Activated CD8-positive, alpha-beta memory T cell treated with anti-CD3 and anti-CD28 coated beads, Interleukin-2, amount 10 ng/mL, durations not matched to agents 7 days and 5 days (primary cell): ENCODE measurements at regions not wholly inside any gene's neighbourhood (a gene's known extent, or its start where the extent isn't known, plus 50 kb on each side); places are given as distances from the start of the nearest gene placed in this dataset.

ENCODE experiments used
- ATAC-seq: fragments of 150-1000 bp; cut with Tn5 transposase; one replicate; pipeline ENCODE4 v1.10.0; 2021; ENCODE audit warnings: moderate library complexity
- CTCF ChIA-PET: fragments of 350-600 bp; sonication (Branson Sonifier 250); formaldehyde crosslinking; loops from one replicate; lab custom pipeline; 2021; ENCODE audit warnings: antibody characterized with exemption; lab: Charles Lee
- DNase-seq: peaks from one replicate; pipeline ENCODE4 v3.0.0-alpha.2; 2020
- H3K27ac Mint-ChIP-seq: one replicate; pipeline ENCODE4 v1.8.0; 2021; ENCODE audit warnings: mild to moderate bottlenecking, mixed read lengths
- H3K27me3 Mint-ChIP-seq: one replicate; pipeline ENCODE4 v1.8.0; 2021; ENCODE audit warnings: mixed read lengths
- H3K36me3 Mint-ChIP-seq: one replicate; pipeline ENCODE4 v1.8.0; 2021; ENCODE audit warnings: mild to moderate bottlenecking, mixed read lengths
- H3K4me1 Mint-ChIP-seq: one replicate; pipeline ENCODE4 v1.8.0; 2021; ENCODE audit warnings: mixed read lengths
- H3K4me3 Mint-ChIP-seq: one replicate; pipeline ENCODE4 v1.8.0; 2021; ENCODE audit warnings: mild to moderate bottlenecking, moderate library complexity, mixed read lengths
- H3K9me3 Mint-ChIP-seq: one replicate; pipeline ENCODE4 v1.8.0; 2022; ENCODE audit warnings: low read depth, mixed read lengths

DNA sequence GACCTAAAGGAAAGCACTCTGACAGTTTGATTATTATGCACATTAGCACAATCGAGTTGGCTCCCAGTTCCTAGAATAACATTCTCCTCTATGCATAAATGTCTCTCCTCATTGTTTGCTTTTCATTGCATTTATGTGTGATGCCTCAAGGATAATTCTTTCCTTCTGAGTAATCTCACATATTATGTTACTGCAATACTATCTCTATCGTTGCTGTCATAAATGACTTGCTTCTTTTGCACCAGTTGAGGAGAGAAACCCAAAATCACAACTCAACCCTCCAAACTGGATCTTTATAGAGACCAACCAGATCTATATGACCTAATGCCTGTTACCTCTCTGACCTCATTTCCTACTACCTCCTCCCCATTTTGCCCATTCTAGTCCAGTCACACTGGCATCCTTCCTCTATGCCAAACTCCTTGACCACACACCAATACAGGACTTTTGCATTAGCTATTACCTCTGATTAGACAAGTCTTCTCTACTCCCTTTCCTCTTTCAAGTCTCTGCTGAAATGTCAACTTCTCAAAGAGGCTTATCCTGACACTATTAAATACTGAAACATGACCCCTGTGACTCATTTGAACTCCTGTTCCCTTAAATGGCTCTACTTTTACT, 1026.0 kb downstream of the TUSC7 start:
- Mint-ChIP-seq H3K4me1 (no peaks in the 10 kb centered on the region), H3K9me3 (peaks cover 6% of the 10 kb centered on the region)
- DNase-seq: no peak

DNA sequence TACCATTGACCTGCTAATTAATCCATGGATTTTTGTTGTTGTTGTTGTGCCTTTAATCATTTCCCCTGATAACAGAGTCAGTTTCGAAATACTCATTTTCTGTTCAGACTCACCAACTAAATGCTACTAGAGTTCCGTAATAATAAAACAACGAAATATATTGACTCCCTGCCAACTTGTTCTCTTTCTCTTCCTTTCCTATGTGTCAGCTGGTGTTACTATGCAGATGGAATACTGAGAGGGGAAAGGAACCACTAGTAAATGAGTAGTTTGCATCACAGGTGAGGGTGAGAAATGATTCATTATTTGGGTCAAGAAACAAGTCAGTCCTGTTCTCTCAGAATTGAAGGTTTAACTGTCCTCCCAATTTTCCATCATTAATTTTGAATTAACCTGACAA, 1027.3 kb downstream of the TUSC7 start:
- DNase-seq (no peak), ATAC-seq (no peak)
- Mint-ChIP-seq H3K4me1 (no peaks in the 10 kb centered on the region), H3K36me3 (no peaks in the 10 kb centered on the region), H3K27me3 (no peaks in the 10 kb centered on the region), H3K9me3 (peaks cover 6% of the 10 kb centered on the region), H3K27ac (no peak overlapping the region), H3K4me3 (no peak overlapping the region)
- CTCF ChIA-PET: no interaction called here

More for the DNA sequence above, 1026.0 kb downstream of the TUSC7 start:
- H3K27ac Mint-ChIP-seq: no peak overlapping the region
- no peaks in the 10 kb centered on the region for H3K36me3 Mint-ChIP-seq
- H3K27me3 Mint-ChIP-seq: no peaks in the 10 kb centered on the region
- H3K4me3 Mint-ChIP-seq: no peak overlapping the region
- ATAC-seq: no peak
- CTCF ChIA-PET: no interaction called here

DNA sequence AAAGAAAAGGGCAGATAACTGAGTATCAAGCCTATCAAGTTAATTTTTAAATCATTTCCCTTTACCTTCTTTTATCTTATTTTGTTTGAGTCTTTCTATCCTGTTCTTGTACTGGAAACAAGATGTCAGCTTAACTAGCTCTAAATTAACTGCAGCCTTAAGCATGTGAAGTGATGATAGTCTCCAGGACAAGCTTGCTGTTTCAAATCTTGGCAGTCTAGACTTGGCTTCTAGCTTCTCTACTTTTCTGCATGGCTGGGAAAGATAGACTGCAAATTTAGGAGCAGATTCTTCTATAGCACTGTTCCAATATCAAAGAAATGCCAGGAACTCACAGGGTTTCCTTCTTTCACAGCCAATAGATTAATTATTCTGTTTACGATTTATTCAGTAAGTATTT, 1034.4 kb downstream of the TUSC7 start:
- Mint-ChIP-seq H3K27me3 (no peaks in the 10 kb centered on the region), H3K4me3 (no peak overlapping the region), H3K4me1 (no peaks in the 10 kb centered on the region), H3K36me3 (no peaks in the 10 kb centered on the region), H3K27ac (no peak overlapping the region), H3K9me3 (peaks cover 10% of the 10 kb centered on the region)
- DNase-seq (no peak), ATAC-seq (no peak)
- CTCF ChIA-PET: no interaction called here

DNA sequence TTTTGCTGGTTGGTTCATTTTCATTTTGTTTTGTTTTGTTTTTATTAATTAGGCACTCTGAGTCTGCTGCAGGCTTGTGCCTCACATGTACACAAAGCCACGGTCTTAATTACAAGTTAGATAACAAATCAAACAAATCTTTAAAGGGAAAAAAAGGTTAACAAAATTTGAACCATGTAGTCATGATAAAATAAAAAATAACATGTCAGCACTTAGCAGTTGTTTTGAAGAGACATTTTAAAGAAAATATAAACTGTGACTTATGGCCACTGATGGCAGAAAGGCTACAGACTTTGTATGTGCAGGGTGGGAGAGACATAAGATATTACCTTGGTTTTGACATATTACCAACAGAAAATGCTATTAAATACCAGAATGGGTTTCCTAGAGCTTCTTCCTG, 1035.4 kb downstream of the TUSC7 start:
- no peaks in the 10 kb centered on the region for H3K4me1 Mint-ChIP-seq
- CTCF ChIA-PET: no interaction called here
- ATAC-seq (no peak), DNase-seq (no peak)
- no peaks in the 10 kb centered on the region for H3K27me3 Mint-ChIP-seq
- no peak overlapping the region for H3K27ac Mint-ChIP-seq
- H3K36me3 Mint-ChIP-seq: no peaks in the 10 kb centered on the region
- no peak overlapping the region for H3K4me3 Mint-ChIP-seq
- peaks cover 6% of the 10 kb centered on the region for H3K9me3 Mint-ChIP-seq

DNA sequence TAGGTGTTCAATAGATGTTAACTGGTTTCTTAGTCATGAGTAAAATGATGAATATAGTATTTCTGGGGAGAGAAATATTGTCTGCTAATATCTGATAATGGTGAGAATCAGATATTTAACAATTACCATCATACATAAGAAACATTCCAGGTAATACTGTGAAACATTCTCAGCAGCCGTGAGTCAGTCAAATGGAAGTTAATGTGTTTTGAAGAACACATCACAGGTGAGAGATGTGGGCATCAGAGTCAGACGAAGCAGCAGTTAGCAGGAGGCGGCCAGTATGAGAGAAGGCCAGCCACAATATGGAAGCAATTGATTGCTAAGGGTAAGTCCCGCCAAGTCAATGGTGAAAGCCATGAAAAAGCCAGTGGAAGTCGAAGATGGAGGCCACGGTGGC, 1035.9 kb downstream of the TUSC7 start:
- Mint-ChIP-seq H3K27ac (no peak overlapping the region), H3K9me3 (peaks cover 6% of the 10 kb centered on the region), H3K4me3 (no peak overlapping the region), H3K4me1 (no peaks in the 10 kb centered on the region), H3K27me3 (no peaks in the 10 kb centered on the region), H3K36me3 (no peaks in the 10 kb centered on the region)
- ATAC-seq (no peak), DNase-seq (no peak)
- CTCF ChIA-PET: no interaction called here

DNA sequence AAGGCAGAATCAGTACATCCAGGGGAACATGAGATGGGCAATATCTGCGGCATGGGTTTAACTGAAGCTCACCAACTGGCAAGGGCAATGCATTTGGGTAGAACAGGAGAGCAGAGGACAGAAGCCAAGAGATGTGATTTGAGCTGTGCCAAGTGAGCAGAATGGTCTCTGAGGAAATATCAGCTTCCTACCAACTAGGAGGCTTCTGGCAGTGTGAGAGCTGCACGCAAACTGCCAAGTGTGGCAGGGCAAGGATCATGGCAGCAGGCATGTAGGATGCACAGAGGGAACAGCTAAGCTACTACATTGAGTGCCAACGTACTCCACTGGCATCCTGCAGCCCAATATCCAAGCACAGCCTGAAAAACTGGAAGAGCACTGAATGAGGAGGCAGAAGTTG, 1036.5 kb downstream of the TUSC7 start:
- H3K36me3 Mint-ChIP-seq: no peaks in the 10 kb centered on the region
- DNase-seq: no peak
- H3K27me3 Mint-ChIP-seq: no peaks in the 10 kb centered on the region
- H3K9me3 Mint-ChIP-seq: peaks cover 6% of the 10 kb centered on the region
- no peak overlapping the region for H3K4me3 Mint-ChIP-seq
- no peak overlapping the region for H3K27ac Mint-ChIP-seq
- no peaks in the 10 kb centered on the region for H3K4me1 Mint-ChIP-seq
- CTCF ChIA-PET: no interaction called here
- ATAC-seq: no peak

DNA sequence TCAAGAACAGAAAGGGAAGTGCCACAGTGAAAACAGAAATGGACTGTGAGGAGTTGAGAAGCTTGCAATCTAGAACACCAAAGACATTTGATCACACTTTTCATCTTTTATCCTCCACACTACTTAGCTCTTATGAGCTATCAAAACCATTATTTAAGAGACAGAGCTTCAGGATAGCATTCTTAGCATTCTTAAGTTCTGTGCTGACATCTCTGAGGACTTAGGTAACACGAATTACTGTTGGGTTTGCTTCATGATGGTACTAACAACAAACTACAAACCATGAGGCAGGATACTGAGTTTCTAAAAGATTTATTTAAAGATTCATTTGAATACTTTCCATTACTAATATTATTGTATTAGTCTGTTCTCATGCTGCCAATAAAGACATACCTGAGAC, 1038.6 kb downstream of the TUSC7 start:
- Mint-ChIP-seq H3K36me3 (no peaks in the 10 kb centered on the region), H3K9me3 (peaks cover 6% of the 10 kb centered on the region), H3K4me3 (no peak overlapping the region), H3K27me3 (no peaks in the 10 kb centered on the region), H3K4me1 (no peaks in the 10 kb centered on the region), H3K27ac (no peak overlapping the region)
- CTCF ChIA-PET: no interaction called here
- no peak for DNase-seq
- ATAC-seq: no peak

DNA sequence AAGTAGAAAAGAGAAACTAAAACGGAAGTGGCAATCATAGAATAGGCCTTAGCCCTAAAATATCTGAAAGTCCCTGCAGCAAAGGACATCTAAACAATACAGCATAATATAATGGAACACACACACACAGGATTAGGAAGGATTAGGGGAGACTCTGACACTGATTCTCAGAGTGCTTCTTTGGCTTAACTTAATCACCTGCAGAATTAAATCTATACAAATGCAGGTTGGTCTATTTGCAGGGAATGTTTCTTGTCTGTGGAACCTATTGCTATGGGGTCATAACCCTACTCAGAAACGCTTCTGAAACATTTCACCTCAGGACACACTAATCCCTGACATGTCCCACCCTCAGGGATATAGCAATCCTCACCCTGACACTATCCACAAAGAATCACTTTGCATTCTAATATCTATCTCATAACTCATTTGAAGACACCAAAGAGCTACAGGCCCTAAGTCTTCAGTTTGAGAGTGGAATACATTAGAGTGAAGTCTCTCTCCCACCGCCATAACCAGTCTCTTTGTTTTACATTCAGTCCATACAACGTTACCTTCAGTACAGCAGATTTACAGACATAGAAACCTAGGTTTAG, 1041.2 kb downstream of the TUSC7 start:
- no peaks in the 10 kb centered on the region for H3K9me3 Mint-ChIP-seq
- CTCF ChIA-PET: no interaction called here

DNA sequence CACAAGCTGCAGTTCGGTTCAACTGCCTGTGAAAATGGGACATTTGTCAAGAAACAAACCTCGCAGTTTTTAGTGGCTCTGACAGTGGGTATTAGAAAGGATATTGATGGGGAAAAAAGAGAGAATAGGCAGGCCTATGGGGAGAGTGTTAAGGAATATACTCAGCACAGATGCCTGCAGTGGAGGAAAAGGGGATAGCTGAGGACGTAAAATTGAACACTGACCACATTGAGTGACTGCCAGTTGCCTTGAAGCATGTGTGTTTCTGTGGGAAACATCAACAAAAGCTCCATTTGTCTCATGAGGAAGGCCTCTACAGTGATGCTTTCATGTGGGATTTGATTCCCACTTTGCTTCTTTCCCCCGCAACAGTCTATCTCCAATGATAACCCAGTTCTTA, 1042.1 kb downstream of the TUSC7 start:
- ATAC-seq: no peak
- H3K27ac Mint-ChIP-seq: no peak overlapping the region
- H3K4me3 Mint-ChIP-seq: no peak overlapping the region
- CTCF ChIA-PET: no interaction called here
- no peaks in the 10 kb centered on the region for H3K9me3 Mint-ChIP-seq
- no peaks in the 10 kb centered on the region for H3K36me3 Mint-ChIP-seq
- DNase-seq: no peak
- no peaks in the 10 kb centered on the region for H3K27me3 Mint-ChIP-seq
- no peaks in the 10 kb centered on the region for H3K4me1 Mint-ChIP-seq

More for the DNA sequence above, 1041.2 kb downstream of the TUSC7 start:
- Mint-ChIP-seq H3K27me3 (no peaks in the 10 kb centered on the region), H3K27ac (no peak overlapping the region), H3K36me3 (no peaks in the 10 kb centered on the region), H3K4me3 (no peak overlapping the region), H3K4me1 (no peaks in the 10 kb centered on the region)
- no peak for DNase-seq
- no peak for ATAC-seq

DNA sequence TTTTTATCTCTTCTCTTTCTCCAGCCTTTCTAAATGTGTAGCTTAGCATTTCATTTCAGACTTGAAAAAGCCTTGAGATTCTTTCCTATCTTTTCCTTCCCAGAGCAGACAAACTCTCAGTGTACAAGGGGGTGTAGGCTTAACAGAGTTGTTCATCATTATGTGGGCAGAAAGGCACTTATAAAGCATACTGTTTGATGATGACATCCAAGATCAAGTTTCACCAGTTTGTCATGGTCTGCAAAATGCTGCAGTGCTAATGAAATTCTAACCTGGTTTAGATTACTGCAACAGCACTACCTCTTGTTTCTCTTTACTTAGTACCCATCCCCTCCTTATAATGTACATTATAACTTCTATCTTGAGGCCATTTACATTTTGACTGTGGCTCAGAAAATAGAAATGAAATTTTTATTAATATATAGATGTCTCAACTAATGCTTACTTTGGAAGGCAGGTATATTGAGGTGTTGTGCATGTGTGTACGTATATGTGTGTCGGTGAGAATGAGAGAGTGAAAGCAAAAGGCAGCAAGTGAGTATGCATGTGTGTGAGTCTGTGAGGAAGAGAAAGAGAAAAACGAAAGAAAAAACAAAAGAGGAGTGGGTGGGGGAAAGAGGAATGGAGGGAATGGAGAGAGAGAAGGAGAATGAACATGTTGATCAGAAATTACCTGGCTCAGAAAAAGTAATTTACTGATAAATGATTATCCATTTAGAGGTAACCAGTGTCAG, 1043.6 kb downstream of the TUSC7 start:
- CTCF ChIA-PET: no interaction called here
- no peaks in the 10 kb centered on the region for H3K36me3 Mint-ChIP-seq
- H3K9me3 Mint-ChIP-seq: no peaks in the 10 kb centered on the region
- DNase-seq (no peak), ATAC-seq (no peak)
- H3K27ac Mint-ChIP-seq: no peak overlapping the region
- no peak overlapping the region for H3K4me3 Mint-ChIP-seq
- H3K27me3 Mint-ChIP-seq: no peaks in the 10 kb centered on the region
- no peaks in the 10 kb centered on the region for H3K4me1 Mint-ChIP-seq

DNA sequence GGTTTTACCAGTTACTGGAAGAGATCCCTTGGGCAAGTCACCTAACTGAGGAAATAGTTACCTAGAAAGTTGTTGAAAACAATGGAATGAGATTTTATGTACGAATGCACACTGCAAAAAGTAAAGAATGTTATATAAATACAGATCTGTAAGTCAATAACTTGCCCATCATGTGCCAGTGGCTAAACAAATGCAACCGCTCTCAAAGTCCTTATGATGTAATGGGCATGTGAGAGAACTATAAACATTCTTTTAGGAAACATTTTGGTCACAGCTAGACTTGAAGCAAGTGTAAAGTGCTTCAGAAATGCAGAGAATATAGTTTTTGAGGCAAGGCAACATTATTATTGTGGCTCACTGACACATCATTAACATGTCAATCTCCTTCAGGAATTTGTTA, 1044.5 kb downstream of the TUSC7 start:
- ATAC-seq: no peak
- DNase-seq: no peak
- CTCF ChIA-PET: no interaction called here
- no peak overlapping the region for H3K27ac Mint-ChIP-seq
- H3K4me1 Mint-ChIP-seq: no peaks in the 10 kb centered on the region
- no peaks in the 10 kb centered on the region for H3K9me3 Mint-ChIP-seq
- H3K36me3 Mint-ChIP-seq: no peaks in the 10 kb centered on the region
- H3K27me3 Mint-ChIP-seq: no peaks in the 10 kb centered on the region
- H3K4me3 Mint-ChIP-seq: no peak overlapping the region

DNA sequence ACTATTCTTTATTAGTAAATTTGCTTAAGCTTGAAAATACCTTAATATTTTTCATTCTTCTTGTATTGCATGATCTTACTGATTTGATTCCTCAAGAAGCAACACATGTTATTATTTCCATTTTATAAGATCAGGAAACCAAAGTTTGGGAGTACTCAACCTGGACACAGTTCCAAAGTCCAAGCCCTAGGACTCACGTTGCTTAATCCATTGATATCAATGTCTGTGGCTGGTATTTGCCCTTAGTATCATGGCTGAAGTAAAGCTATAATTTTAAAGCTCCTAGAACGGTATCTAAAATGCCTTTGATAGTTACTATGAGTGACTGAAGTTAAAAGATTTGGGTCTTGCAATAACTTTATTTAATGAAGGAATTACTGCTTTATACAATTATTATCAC, 1045.3 kb downstream of the TUSC7 start:
- no peaks in the 10 kb centered on the region for H3K4me1 Mint-ChIP-seq
- DNase-seq (no peak), ATAC-seq (no peak)
- H3K27me3 Mint-ChIP-seq: no peaks in the 10 kb centered on the region
- CTCF ChIA-PET: no interaction called here
- no peak overlapping the region for H3K27ac Mint-ChIP-seq
- no peaks in the 10 kb centered on the region for H3K36me3 Mint-ChIP-seq
- H3K9me3 Mint-ChIP-seq: no peaks in the 10 kb centered on the region
- H3K4me3 Mint-ChIP-seq: no peak overlapping the region

DNA sequence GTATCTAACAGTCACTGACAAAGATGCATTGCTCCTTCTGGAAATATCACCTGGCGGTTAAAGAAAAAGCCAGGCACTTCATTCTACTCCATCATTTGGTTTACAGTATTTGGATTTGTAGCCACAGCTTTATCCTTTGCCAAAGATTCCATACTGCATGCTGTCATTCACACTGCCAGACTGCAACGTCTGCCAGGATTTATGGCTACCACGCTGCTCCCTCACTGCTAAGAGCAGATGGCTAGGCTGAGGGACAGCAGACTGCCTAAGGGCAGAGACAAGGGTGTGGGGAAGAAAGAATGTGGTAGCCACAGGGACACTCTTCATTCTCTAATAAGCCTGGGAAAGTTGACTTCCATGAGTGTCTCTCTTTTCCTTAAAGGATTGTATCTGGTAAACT, 1047.0 kb downstream of the TUSC7 start:
- Mint-ChIP-seq H3K36me3 (no peaks in the 10 kb centered on the region), H3K27ac (no peak overlapping the region), H3K4me3 (no peak overlapping the region), H3K9me3 (peaks cover 4% of the 10 kb centered on the region), H3K27me3 (no peaks in the 10 kb centered on the region), H3K4me1 (no peaks in the 10 kb centered on the region)
- CTCF ChIA-PET: no interaction called here
- no peak for DNase-seq
- no peak for ATAC-seq
